ENCODE measurements at regions not wholly inside any gene's neighbourhood (a gene's known extent, or its start where the extent isn't known, plus 50 kb on each side); places are given as distances from the start of the nearest gene placed in this dataset.

- intact Hi-C loops (cut with DNase I) = loop anchor here in 2 of 10 donors (5.0 kb wide), 2 partner anchors 107 to 177 kb away; partner anchors contain the start of gene TLE3 (in 2 of the 2)
- no peak overlapping the region for H3K4me3 ChIP-seq
- no peaks in the 10 kb centered on the region for H3K36me3 ChIP-seq
- H3K27ac ChIP-seq = no peak overlapping the region
- TF ChIP-seq POLR2A (IDR thresholded peaks at IDR 0.05) (no peak), CTCF (IDR thresholded peaks at IDR 0.05) (no peak)
- ATAC-seq (no peak), DNase-seq (no peak)
- no peaks in the 10 kb centered on the region for H3K9me3 ChIP-seq
- WGBS, 4 donors = 91 to 98% (median 93%) methylated on average over 3 of the region's 3 CpGs
- peaks cover 8 to 33% (median 25%) of the 10 kb centered on the region in 12 donors for H3K4me1 ChIP-seq
- no peaks in the 10 kb centered on the region for H3K27me3 ChIP-seq
These were observed 176.7 kb upstream of the TLE3 start for GRCh38 chr15:70274255-70274880.

GRCh38 chr15:70273808-70274207 lies 176.1 kb upstream of the TLE3 start:
- 90 to 98% (median 95%) methylated on average over 3 of the region's 3 CpGs for WGBS, 4 donors
- Histone ChIP-seq H3K4me3 (no peak overlapping the region), H3K36me3 (no peaks in the 10 kb centered on the region), H3K9me3 (no peaks in the 10 kb centered on the region), H3K4me1 (peaks cover 8 to 38% (median 26%) of the 10 kb centered on the region in 12 donors), H3K27me3 (no peaks in the 10 kb centered on the region), H3K27ac (no peak overlapping the region)
- DNase-seq (no peak), ATAC-seq (no peak)
- TF ChIP-seq POLR2A (IDR thresholded peaks at IDR 0.05) (no peak), CTCF (IDR thresholded peaks at IDR 0.05) (no peak)
- intact Hi-C loops (cut with DNase I) = loop anchor here in 2 of 10 donors (5.0 kb wide), 2 partner anchors 107 to 177 kb away; partner anchors contain the start of gene TLE3 (in 2 of the 2)

GRCh38 chr15:70272565-70273355 lies 175.0 kb upstream of the TLE3 start:
- TF ChIP-seq POLR2A (IDR thresholded peaks at IDR 0.05) = no peak
- TF ChIP-seq CTCF (IDR thresholded peaks at IDR 0.05) = no peak
- 96 to 99% (median 97%) methylated on average over 10 of the region's 10 CpGs for WGBS, 4 donors
- Histone ChIP-seq H3K36me3 (no peaks in the 10 kb centered on the region), H3K4me3 (no peak overlapping the region), H3K27me3 (no peaks in the 10 kb centered on the region), H3K4me1 (peaks cover 8 to 49% (median 26%) of the 10 kb centered on the region in 12 donors), H3K9me3 (no peaks in the 10 kb centered on the region), H3K27ac (no peak overlapping the region)
- intact Hi-C loops (cut with DNase I) = loop anchor here in 2 of 10 donors (5.0 kb wide), 2 partner anchors 105 to 175 kb away; partner anchors contain the start of gene TLE3 (in 2 of the 2)
- ATAC-seq (no peak), DNase-seq (peak in 1 of 5 donors; percentile 1)

All from heart left ventricle (tissue), 16 donors.